ENCODE measurements at regions not wholly inside any gene's neighbourhood (a gene's known extent, or its start where the extent isn't known, plus 50 kb on each side); places are given as distances from the start of the nearest gene placed in this dataset.

- DNase-seq (ENCODE audit: low read depth), result no peak
Measured at GRCh38 chr13:73212482-73212881, 153.7 kb downstream of the KLF5 start.

- DNase-seq (ENCODE audit: low read depth), result no peak
Measured at GRCh38 chr13:73210218-73210883, 151.5 kb downstream of the KLF5 start.

- no peak for DNase-seq (ENCODE audit: low read depth)
Measured at GRCh38 chr13:73204952-73205351, 146.1 kb downstream of the KLF5 start.

GRCh38 chr13:73201626-73202025 is 142.8 kb downstream of the KLF5 start:
- no peak for DNase-seq (ENCODE audit: low read depth)

GRCh38 chr13:73198991-73199411 is 140.2 kb downstream of the KLF5 start:
- DNase-seq (ENCODE audit: low read depth), result no peak

- no peak for DNase-seq (ENCODE audit: low read depth)
Measured at GRCh38 chr13:73195091-73195490, 136.3 kb downstream of the KLF5 start.

- DNase-seq (ENCODE audit: low read depth), result no peak
Measured at GRCh38 chr13:73194310-73194709, 135.5 kb downstream of the KLF5 start.

- no peak for DNase-seq (ENCODE audit: low read depth)
Measured at GRCh38 chr13:73193554-73193953, 134.7 kb downstream of the KLF5 start.

GRCh38 chr13:73190477-73190876 is 131.7 kb downstream of the KLF5 start:
- DNase-seq (ENCODE audit: low read depth), result no peak

GRCh38 chr13:73189776-73190175 is 131.0 kb downstream of the KLF5 start:
- no peak for DNase-seq (ENCODE audit: low read depth)

- no peak for DNase-seq (ENCODE audit: low read depth)
Measured at GRCh38 chr13:73189362-73189761, 130.6 kb downstream of the KLF5 start.

GRCh38 chr13:73187106-73187505 is 128.3 kb downstream of the KLF5 start:
- DNase-seq (ENCODE audit: low read depth), result no peak

- no peak for DNase-seq (ENCODE audit: low read depth)
Measured at GRCh38 chr13:73179650-73180274, 121.0 kb downstream of the KLF5 start.

- no peak for DNase-seq (ENCODE audit: low read depth)
Measured at GRCh38 chr13:73177916-73178565, 119.2 kb downstream of the KLF5 start.

GRCh38 chr13:73177017-73177416 is 118.2 kb downstream of the KLF5 start:
- no peak for DNase-seq (ENCODE audit: low read depth)

GRCh38 chr13:73174521-73175010 is 115.8 kb downstream of the KLF5 start:
- no peak for DNase-seq (ENCODE audit: low read depth)

- no peak for DNase-seq (ENCODE audit: low read depth)
Measured at GRCh38 chr13:73173279-73173811, 114.5 kb downstream of the KLF5 start.

- no peak for DNase-seq (ENCODE audit: low read depth)
Measured at GRCh38 chr13:73171926-73172325, 113.1 kb downstream of the KLF5 start.

GRCh38 chr13:73171271-73171682 is 112.5 kb downstream of the KLF5 start:
- no peak for DNase-seq (ENCODE audit: low read depth)

GRCh38 chr13:73169971-73170370 is 111.2 kb downstream of the KLF5 start:
- DNase-seq (ENCODE audit: low read depth), result no peak

GRCh38 chr13:73168953-73169401 is 110.2 kb downstream of the KLF5 start:
- no peak for DNase-seq (ENCODE audit: low read depth)

GRCh38 chr13:73168226-73168952 is 109.6 kb downstream of the KLF5 start:
- no peak for DNase-seq (ENCODE audit: low read depth)
